ENCODE measurements at regions not wholly inside any gene's neighbourhood (a gene's known extent, or its start where the extent isn't known, plus 50 kb on each side); places are given as distances from the start of the nearest gene placed in this dataset.
"Not testable (repeated sequence)": the region's sequence is repeated elsewhere in the genome, so short reads cannot be mapped to it uniquely, and the experiment has no call there.

DNA sequence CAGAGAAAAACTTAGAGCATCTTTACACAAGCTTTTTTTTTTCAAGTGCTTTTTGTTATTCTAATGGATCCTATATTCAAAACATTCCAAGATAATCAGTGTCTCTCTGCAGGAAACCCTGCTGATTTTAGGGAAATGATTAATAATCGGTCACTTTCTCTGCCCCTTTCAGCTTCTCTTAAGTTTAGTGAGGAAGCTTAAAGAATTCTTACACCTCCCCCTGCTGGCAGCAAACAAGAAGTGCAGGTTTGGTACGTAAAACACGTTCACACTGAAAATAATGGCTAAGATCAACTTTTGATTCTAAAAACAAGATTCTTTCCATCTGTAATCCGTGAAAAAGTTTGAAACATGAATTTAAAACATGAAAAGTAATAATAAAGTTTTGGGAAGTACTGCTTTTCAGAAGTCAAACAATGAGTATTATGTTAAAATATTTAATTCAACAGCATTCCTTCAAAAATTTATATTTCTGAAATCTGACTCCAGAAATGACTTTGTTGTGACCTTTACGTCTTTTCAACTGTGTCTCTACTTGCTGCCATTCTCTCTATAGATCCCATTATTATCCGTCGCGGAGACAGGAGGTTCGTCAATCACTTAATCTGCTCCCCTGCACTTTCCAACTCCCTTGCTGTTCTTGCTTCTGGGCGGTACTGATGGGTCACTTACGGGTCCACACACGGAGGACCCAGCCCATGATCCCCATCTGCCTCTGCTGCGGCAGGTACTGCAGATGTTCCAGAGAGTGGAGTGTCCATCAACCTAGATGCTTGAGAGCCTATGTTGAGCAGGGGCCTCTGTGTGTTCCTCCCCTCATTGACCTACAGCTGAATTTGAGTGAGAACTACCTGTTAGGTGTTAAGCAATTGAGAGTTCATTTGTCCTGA lies 203.1 kb upstream of the EDNRB start:
- H3K4me3 Mint-ChIP-seq (ENCODE audit: unreplicated experiment), result no peak overlapping the region
- DNase-seq (ENCODE audit: low spot score), result peak; percentile 41
- no peaks in the 10 kb centered on the region for H3K27me3 Mint-ChIP-seq (ENCODE audit: unreplicated experiment)
- TF ChIP-seq, protein P1, sequence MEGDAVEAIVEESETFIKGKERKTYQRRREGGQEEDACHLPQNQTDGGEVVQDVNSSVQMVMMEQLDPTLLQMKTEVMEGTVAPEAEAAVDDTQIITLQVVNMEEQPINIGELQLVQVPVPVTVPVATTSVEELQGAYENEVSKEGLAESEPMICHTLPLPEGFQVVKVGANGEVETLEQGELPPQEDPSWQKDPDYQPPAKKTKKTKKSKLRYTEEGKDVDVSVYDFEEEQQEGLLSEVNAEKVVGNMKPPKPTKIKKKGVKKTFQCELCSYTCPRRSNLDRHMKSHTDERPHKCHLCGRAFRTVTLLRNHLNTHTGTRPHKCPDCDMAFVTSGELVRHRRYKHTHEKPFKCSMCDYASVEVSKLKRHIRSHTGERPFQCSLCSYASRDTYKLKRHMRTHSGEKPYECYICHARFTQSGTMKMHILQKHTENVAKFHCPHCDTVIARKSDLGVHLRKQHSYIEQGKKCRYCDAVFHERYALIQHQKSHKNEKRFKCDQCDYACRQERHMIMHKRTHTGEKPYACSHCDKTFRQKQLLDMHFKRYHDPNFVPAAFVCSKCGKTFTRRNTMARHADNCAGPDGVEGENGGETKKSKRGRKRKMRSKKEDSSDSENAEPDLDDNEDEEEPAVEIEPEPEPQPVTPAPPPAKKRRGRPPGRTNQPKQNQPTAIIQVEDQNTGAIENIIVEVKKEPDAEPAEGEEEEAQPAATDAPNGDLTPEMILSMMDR (IDR thresholded peaks at IDR 0.05; ENCODE audit: unreplicated experiment), result peak; percentile 97
- no peaks in the 10 kb centered on the region for H3K4me1 Mint-ChIP-seq (ENCODE audit: unreplicated experiment)
- H3K9me3 Mint-ChIP-seq (ENCODE audit: unreplicated experiment), result no peaks in the 10 kb centered on the region
- H3K27ac Mint-ChIP-seq (ENCODE audit: unreplicated experiment), result no peak overlapping the region
- H3K36me3 Mint-ChIP-seq (ENCODE audit: low read depth, unreplicated experiment), result no peaks in the 10 kb centered on the region

DNA sequence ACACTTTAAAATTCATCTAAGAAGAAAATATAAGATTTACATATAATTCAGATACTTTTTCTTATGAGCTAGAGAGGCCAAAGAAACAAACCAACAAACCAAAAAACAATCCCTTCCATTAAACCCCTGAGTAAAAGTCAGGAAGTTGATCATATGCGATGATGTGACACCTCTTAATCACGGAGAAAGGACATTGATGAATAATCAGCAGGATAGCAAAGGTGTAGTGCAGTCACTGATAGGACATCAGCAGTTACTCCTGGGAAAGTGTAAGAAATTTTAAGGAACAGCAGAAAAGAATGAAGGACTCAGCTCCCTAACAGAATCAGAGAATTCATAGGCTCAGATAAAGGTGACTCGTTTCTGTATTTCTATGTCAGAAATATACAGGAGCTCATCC lies 202.4 kb upstream of the EDNRB start:
- no peaks in the 10 kb centered on the region for H3K36me3 Mint-ChIP-seq (ENCODE audit: low read depth, unreplicated experiment)
- H3K4me3 Mint-ChIP-seq (ENCODE audit: unreplicated experiment), result no peak overlapping the region
- no peaks in the 10 kb centered on the region for H3K4me1 Mint-ChIP-seq (ENCODE audit: unreplicated experiment)
- no peaks in the 10 kb centered on the region for H3K27me3 Mint-ChIP-seq (ENCODE audit: unreplicated experiment)
- no peak overlapping the region for H3K27ac Mint-ChIP-seq (ENCODE audit: unreplicated experiment)
- no peaks in the 10 kb centered on the region for H3K9me3 Mint-ChIP-seq (ENCODE audit: unreplicated experiment)
- TF ChIP-seq, protein P1 (IDR thresholded peaks at IDR 0.05; ENCODE audit: unreplicated experiment), result no peak
- DNase-seq (ENCODE audit: low spot score), result no peak

DNA sequence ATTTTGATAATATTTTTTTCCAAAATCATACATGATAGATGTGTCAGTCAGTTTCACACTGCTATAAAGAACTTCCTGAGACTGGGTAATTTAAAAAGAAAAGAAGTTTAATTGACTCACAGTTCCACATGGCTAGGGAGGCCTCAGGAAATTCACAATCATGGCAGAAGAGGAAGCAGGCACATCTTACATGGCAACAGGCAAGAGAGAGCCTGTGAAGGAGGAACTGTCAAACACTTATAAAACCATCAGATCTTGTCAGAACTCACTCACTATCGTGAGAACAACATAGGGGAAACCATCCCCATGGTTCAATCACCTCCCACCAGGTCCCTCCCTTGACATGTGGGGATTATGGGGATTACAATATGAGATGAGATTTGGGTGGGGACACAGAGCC lies 201.5 kb upstream of the EDNRB start:
- not testable (repeated sequence) for H3K9me3 Mint-ChIP-seq (ENCODE audit: unreplicated experiment); H3K4me1 Mint-ChIP-seq (ENCODE audit: unreplicated experiment); H3K36me3 Mint-ChIP-seq (ENCODE audit: low read depth, unreplicated experiment); H3K27me3 Mint-ChIP-seq (ENCODE audit: unreplicated experiment); H3K27ac Mint-ChIP-seq (ENCODE audit: unreplicated experiment); DNase-seq (ENCODE audit: low spot score); H3K4me3 Mint-ChIP-seq (ENCODE audit: unreplicated experiment)

DNA sequence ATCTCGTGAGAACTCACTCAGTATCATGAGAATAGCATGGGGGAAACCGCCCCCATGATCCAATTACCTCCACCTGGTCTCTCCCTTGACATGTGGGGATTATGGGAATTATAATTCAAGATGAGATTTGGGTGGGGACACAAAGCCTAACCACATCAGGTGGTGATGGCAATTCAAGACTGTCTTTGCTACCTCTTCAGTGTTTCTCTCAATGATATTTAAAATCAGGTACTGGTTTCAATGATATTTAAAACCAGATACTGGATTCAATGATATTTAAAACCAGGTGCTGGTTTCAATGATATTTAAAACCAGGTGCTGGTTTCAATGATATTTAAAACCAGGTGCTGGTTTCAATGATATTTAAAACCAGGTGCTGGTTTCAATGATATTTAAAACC lies 198.4 kb upstream of the EDNRB start:
- not testable (repeated sequence) for DNase-seq (ENCODE audit: low spot score); H3K4me3 Mint-ChIP-seq (ENCODE audit: unreplicated experiment); H3K27ac Mint-ChIP-seq (ENCODE audit: unreplicated experiment); H3K27me3 Mint-ChIP-seq (ENCODE audit: unreplicated experiment); H3K9me3 Mint-ChIP-seq (ENCODE audit: unreplicated experiment); H3K4me1 Mint-ChIP-seq (ENCODE audit: unreplicated experiment); H3K36me3 Mint-ChIP-seq (ENCODE audit: low read depth, unreplicated experiment)

DNA sequence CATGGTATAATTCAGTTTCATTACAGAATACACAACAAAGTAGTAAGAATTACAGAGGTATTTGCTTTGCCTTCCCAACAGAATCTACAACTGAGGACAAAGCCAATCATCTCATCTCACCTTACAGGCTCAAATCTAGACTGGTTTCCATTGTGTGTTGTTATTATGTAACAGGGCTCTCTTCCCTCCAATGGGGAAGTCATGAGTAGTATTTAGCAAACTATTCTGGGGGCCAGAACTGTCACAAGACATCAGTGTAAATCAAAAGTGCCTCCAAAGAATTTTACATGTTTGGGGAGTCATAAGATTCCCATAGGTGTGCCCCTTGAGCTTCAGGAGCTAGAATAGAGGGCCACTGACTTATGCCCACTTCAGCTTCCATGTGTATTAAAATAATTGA lies 187.0 kb upstream of the EDNRB start:
- Mint-ChIP-seq H3K4me1 (ENCODE audit: unreplicated experiment) (no peaks in the 10 kb centered on the region), H3K27me3 (ENCODE audit: unreplicated experiment) (no peaks in the 10 kb centered on the region), H3K36me3 (ENCODE audit: low read depth, unreplicated experiment) (no peaks in the 10 kb centered on the region), H3K4me3 (ENCODE audit: unreplicated experiment) (no peak overlapping the region), H3K27ac (ENCODE audit: unreplicated experiment) (no peak overlapping the region), H3K9me3 (ENCODE audit: unreplicated experiment) (no peaks in the 10 kb centered on the region)
- TF ChIP-seq, protein P1 (IDR thresholded peaks at IDR 0.05; ENCODE audit: unreplicated experiment), result no peak
- DNase-seq (ENCODE audit: low spot score), result no peak

DNA sequence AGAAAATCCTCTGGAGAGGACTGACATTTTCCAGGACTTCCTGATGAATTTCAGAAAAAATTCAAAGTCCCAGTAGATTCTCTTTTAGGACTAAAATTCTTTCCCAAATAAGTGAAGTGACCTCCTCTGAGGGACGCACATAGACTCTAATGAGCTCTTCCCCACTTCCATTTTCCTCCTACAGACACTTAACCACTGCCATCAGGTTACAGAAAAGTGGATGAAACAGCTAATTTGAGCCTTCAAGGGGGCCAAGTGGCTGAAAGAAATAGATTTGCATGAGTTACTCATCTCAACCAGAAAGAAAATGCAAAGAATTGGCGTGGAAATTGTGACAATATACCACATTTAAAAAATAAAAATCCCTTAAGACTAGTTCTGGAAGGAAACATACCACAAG lies 185.3 kb upstream of the EDNRB start:
- TF ChIP-seq, protein P1 (IDR thresholded peaks at IDR 0.05; ENCODE audit: unreplicated experiment), result no peak
- Mint-ChIP-seq H3K4me1 (ENCODE audit: unreplicated experiment) (no peaks in the 10 kb centered on the region), H3K27me3 (ENCODE audit: unreplicated experiment) (no peaks in the 10 kb centered on the region), H3K36me3 (ENCODE audit: low read depth, unreplicated experiment) (no peaks in the 10 kb centered on the region), H3K4me3 (ENCODE audit: unreplicated experiment) (no peak overlapping the region), H3K9me3 (ENCODE audit: unreplicated experiment) (no peaks in the 10 kb centered on the region), H3K27ac (ENCODE audit: unreplicated experiment) (no peak overlapping the region)
- DNase-seq (ENCODE audit: low spot score), result no peak
